Nucleus accumbens (tissue), 56 donors: ENCODE measurements at regions not wholly inside any gene's neighbourhood (a gene's known extent, or its start where the extent isn't known, plus 50 kb on each side); places are given as distances from the start of the nearest gene placed in this dataset.
"Not testable (repeated sequence)": the region's sequence is repeated elsewhere in the genome, so short reads cannot be mapped to it uniquely, and the experiment has no call there.

Experiments used
- DNase-seq, 56 donors: peaks; one replicate each; lab custom pipeline; 2025; lab: John Stamatoyannopoulos, UW

DNA sequence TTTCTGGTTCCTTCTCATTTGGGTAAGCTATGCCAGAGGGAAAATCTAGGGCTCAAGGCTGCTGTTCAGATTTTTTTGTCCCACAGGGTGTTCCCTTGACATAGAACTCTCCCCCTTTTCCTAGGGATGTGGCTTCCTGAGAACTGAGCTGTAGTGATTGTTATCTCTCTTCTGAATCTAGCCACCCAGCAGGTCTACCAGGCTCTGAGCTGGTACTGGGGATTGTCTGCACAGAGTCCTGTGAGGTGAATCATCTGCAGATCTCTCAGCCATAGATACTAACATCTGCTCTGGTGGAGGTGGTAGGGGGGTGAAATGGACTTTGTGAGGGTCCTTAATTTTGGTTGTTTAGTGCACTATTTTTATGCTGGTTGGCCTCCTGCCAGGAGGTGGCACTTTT lies 167.3 kb upstream of the PGR start:
- DNase-seq: no peak

DNA sequence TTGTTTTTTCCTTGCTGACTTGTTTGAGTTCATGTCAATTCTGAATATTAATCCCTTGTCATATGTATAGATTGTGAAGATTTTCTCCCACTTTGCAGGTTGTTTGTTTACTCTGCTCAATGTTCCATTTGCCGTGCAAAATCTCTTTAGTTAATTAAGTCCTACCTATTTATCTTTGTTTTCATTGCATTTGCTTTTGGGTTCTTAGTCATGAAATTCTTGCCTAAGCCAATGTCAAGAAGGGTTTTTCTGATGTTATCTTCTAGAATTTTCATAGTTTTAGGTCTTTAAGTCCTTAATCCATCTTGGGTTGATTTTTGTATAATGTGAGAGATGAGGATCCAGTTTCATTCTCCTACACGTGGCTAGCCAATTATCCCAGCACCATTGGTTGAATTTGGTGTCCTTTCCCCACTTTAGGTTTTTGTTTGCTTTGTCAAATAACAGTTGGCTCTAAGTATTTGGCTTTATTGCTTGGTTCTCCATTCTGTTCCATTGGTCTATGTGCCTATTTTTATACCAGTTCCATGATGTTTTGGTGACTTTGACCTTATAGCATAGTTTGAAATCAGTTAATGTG lies 163.1 kb upstream of the PGR start:
- no peak for DNase-seq

DNA sequence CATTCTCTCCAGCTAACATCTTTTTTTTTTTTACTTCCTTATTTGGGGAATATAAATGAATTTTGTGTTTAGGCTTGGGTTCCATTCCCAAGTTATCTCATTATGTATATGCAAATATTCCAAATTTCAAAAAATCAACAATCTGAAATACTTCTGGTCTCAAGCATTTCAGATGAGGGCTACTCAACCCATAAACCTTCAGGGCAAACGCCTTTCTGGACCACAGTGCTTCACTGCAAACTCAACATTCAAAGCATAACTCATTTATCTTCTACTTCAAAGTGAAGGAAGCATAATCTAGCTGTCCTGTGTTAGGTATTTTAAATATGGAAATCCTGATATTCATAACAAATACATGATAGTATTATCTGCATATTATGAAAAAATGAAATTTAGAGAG lies 161.7 kb upstream of the PGR start:
- no peak for DNase-seq

DNA sequence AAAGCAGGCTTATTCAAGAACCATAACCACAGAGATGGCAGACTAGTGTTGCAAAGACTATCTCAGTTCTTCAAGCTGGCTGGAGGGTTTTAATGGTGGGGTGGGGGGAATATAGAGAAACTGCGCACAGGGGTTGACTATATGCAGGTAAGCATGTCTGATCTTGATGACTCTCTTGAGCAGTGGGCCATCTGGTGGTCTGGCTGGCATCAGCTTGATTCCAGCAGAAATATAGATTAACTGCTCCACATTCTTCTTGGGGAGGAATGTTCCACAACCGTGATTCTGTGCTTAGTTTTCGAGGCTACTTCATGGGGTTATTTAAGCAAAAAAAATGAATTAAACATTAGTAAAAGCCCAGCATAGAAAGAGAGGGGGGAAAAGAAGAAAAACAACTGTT lies 158.8 kb upstream of the PGR start:
- no peak for DNase-seq

DNA sequence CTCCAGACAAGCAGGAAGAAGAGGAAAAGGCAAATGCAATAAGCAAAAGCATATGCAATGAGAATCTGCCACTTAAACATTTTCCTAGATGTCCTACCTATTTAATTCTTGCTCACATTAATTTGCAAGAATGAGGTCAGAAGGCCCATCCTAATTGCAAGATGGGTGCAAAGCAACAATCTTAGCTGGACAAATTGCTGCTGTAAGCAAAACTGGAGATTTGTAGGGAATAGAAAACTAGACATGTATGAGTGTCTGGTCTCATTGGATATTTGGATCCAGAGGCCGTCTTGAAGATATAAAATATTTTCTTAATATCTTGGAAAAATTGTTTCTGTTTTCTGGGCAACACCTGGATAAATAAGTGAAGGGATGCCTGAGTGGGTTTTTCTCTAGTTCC lies 150.1 kb upstream of the PGR start:
- DNase-seq: no peak

DNA sequence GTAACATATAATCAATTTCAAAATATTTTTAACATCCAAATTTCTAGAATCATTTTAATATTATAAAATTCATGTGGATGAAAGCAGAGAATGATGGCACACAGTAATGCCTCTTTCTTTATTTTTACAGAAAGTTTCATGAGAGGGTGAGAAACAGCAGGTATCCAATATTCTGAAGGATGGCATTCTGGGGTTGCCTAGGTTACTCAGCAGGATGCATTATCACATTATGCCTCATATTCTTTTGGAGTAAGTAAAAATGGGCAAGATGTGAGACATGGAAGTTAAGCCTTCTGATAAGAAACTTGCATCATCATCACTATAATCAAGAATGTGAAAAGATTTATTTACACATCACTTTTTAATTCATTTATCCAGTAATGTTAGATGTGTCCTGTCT lies 148.7 kb upstream of the PGR start:
- DNase-seq: no peak

DNA sequence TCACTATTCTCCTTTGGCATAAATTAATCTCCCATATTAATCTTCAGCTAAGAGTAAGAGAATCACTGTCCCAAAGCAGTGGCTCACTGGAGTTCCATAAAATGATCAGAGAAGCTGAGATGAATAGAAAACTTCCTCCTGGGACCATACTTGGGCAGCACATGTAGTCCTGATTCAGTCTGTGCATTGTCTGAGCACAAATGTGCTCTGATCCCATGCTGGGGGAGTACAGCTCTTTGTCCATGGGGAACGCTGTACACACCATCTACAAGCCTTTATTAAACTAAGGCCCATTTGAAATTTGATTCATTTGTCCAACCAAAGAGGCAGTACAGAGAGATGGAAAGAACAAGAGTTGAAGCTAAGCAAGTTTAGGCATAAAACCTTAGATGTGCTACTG lies 147.4 kb upstream of the PGR start:
- no peak for DNase-seq

DNA sequence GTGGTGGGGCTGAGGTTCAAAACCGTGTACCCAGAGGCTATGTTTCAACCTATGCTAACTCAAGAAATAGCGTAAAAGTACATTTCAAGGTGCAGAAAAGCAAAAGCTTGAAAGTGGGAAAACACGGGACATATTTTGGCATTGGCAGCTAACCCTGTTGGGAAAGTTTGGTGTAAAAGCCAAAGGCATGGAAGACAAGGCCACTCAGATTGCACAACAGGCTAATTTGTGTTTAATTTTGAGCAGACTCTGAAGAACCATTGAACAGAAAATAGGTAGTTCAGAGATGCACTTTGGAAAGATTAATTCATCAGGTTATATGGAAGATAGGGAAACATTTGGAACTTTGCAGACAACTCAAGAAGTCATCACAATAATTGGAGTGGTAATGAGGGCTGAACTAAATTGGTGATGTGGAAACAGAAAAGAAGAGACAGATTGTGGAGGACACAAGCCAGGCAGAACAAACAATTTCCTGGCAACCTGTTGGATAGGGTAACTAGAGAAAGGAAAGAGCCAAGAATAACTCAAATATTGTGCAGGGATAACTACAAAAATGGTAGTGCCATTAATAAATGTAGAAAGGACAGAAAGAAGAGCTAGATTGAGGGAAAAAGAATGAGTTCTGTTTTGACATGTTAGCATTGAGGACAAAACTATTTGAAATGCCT lies 140.5 kb upstream of the PGR start:
- DNase-seq: no peak

DNA sequence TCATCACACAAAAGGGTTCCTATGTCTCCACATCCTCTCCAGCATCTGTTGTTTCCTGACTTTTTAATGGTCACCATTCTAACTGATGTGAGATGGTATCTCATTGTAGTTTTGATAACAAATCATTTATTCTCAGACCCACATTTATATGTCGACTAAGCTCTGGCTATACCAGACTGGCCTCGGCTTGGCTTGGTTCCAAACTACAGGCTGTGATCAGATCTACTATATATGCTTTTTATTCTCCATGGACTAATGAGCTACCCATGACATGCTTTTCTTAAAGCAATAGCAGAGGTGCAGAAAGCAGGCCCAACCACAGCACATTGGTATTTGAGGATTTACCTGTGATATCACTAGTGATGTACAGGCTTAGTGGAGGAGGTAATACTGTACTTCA lies 139.8 kb upstream of the PGR start:
- no peak for DNase-seq

DNA sequence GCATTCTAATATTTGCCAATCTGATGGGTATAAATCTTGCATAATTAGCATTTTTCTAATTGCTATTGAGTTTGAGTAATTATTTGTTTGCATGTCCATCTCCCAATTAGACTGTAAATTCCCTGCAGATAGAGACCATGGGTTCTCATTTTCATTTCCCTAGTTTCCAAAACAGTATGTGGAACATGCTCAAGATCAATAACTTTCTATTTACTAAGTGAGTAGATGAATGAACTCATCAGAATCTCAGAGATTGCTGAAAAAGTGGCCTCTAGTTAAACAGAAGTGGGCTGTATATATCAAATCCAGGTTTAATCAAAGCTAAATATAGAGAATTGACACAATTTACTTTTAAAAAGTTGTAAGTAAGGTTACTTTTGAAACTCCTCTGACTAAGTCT lies 138.0 kb upstream of the PGR start:
- DNase-seq: no peak

DNA sequence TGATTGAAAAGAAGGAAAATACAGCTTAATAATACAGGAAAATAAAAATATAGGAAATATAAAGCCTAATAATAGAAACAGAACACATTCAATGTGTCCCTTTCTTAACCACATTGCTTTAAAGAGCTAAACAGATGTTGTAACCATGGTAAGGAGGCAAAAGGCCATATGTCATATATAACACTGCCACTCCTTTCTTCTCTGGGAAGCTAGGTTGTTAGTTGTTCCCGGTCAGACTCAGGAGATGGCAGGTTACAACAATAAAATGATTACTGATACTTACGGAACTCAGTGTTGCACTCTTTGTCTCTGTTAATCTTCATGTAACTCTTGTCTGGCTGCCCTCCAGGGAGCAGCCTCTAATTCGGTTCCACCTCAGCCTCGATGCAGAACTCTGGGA lies 134.7 kb upstream of the PGR start:
- no peak for DNase-seq

DNA sequence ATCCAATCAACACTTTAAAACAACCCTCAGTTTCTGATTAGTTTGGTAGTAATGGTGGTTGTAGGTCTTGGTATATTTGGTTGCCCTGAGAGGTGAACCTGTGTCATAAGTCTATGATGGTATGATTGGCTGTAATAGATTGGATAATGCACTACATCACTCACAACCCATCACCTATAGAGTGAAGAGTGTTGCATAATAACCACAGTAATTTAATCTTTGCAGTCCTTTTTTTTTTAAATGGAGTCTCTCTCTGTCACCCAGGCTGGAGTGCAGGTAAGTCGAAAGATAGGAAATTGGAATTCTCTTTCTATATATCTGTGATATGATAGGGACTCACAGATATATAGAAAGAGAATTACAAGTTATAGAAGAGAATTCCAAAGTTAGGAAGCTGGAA lies 133.4 kb upstream of the PGR start:
- DNase-seq: no peak

DNA sequence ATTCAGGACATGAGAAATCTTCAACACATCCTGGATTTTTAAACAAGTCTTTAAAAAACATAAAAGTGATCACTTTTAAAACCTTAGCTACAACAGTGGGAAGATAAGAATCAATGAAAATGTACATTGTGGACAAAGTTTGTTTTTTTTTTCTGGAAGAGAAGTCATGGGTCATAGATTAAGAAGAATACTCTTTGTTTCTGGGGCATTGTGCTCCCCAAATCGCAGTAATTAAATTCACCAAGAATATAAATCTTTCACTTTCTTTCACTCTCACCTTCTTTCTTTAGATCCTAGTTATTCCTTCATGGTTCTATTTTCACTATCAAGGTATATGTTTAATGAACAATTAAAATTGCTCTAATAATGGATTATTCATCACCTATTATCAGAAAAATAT lies 132.6 kb upstream of the PGR start:
- DNase-seq: no peak

DNA sequence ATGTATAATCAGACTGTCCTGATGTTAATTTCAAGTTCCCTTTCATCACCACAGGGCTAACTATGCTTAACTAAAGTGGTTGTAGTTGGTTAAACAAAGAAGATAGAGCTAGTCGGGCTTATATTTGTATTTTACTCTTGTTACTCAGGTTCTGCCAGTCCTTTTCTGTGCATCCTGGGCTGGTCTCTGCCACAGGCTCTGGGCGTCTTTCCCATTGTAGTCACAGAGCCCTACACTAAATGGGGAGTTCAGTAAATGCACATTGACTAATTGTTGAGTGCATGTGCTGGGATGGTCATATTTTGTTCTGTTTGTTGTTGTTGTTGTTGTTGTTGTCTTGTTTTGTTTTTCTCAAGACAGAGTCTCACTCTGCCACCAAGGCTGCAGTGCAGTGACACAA lies 125.4 kb upstream of the PGR start:
- no peak for DNase-seq

DNA sequence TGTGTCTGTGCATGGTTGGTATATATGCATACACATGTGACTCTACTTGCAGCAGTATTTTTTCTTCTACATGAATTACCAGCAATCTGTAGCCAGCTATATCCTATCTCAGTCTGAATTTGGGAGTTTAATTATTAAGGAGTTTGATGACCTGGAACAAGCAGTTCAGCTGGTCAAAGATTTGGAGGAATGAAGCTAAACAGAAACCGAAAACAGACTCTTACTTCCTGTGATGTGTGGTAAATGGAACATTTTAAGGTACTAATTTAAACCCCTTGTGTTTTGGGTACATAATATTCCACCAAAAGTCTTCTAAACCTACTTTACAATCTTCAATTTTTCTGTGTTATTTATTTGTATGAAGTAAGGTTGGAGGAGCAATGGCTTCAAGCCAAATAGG lies 124.4 kb upstream of the PGR start:
- DNase-seq: no peak

DNA sequence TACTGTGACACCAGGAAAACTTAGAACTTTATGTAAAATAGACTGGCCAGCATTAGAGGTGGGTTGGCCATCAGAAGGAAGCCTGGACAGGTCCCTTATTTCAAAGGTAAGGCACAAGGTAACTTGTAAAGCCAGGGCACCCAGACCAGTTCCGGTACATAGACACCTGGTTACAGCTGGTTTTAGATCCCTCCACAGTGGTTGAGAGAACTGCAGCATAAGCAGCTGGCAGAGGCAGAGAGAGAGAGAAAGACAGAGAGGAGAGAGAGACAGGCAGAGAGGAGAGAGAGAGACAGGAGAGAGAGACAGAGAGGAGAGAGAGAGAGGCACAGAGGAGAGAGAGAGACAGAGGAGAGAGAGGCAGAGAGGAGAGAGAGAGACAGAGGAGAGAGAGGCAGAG lies 116.0 kb upstream of the PGR start:
- not testable (repeated sequence) for DNase-seq

DNA sequence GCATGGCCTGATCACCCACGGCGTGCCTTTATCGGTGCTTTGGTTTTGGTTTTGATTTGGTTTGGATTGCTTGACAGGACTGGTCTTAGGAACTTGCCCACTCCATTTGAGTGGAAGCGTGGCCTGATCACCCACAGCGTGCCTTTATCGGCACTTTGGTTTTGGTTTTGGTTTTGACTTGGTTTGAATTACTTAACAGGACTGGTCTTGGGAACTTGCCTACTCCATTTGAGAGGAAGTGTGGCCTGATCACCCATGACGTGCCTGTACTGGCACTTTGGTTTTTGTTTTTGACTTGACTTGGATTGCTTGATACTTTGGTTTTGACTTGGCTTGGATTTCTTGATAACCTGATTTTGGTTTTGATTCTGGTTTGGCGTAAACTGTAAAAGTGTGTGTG lies 115.5 kb upstream of the PGR start:
- DNase-seq: not testable (repeated sequence)

DNA sequence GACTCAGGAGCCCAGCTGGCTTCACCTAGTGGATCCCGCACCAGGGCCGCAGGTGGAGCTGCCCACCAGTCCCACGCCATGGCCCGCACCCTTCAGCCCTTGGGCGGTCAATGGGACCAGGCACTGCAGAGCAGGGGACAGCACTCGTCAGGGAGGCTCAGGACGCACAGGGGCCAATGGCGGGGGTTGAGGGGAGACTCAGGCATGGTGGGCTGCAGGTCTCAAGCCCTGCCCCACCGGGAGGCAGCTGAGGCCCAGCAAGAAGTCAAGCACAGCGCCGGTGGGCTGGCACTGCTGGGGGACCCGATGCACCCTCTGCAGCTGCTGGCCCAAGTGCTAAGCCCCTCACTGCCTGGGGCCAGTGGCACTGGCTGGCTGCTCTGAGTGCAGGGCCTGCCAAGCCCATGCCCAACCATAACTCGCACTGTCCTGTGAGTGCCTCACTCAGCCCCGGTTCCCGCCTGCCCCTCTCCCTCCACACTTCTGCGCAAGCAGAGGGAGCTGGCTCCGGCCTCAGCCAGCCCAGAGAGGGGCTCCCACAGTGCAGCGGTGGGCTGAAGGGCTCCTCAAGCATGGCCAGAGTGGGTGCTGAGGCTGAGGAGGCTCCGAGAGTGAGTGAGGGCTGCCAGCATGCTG lies 111.7 kb upstream of the PGR start:
- DNase-seq: no peak

DNA sequence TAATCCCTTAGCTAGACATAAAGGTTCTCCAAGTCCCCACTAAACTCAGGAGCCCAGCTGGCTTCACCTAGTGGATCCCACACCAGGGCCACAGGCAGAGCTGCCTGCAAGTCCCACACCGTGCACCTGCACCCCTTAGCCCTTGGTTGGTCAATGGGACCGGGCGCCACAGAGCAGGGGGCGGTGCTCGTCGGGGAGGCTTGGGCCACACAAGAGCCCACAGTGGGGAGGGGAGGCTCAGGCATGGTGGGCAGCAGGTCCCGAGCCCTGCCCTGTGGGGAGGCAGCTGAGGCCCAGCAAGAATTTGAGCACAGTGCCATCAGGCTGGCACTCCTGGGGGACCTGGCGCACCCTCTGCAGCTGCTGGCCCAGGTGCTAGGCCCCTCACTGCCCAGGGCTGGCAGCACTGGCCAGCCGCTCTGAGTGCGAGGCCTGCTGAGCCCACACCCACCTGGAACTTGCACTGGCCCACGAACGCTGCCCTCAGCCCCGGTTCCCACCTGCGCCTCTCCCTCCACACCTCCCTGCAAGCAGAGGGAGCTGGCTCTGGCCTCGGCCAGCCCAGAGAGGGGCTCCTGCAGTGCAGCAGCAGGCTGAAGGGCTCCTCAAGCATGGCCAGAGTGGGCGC lies 101.7 kb upstream of the PGR start:
- DNase-seq: not testable (repeated sequence)

DNA sequence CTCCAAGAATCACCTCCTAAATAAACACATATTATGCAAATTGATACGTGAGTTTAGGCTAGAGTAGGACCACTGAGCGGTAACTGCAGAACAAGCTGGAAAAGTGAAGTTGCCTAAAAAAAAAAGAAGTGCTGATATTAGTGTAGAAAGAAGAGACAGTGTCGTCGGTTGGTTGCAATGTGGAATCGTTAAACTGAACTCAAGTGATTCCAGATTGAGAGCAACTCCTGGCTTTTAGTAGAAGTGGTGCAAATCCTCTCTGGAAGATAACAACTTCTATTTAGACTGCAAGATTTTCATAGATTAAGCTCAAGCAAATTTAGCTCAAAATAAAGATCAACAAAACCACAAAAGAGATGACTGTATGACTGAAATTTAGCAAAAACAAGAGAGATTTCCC lies 97.0 kb upstream of the PGR start:
- DNase-seq: no peak

DNA sequence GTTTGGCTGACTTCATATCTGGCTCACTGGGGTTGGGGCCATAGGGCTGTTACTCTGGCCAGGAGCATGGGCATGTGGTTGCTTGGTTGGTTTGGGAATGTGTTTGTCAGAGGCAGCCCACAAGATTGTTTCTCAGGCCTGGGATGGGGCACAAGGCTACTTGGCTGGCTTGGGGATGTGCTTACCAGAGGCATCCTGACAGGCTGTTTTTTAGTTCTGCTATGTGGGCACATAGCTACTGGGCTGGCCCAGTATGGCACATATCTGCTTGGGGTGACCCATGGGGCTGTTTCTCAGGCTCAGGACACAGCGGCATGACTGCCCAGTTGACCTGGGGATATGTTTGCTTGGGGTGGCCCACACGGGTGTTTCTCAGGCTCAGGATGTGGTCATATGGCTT lies 94.6 kb upstream of the PGR start:
- no peak for DNase-seq

DNA sequence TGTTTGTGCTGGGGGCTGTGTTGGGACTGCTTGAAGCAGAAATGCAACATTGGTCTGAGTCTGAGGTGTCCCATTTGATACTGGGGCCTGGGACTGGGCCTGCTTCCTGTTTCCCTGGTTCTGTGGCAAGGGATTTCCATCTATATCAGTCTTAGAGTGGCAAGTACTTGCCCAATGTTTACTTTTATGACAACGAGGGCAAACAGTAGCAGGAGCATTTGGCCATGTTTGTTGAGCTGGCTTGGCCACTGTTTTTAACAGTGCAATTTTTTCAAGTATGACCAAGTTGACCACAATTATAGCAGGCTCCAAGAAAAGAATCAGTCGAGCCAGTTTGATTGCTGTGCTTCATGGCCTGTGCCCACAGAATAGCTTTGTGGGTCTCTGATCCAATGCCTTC lies 88.5 kb upstream of the PGR start:
- not testable (repeated sequence) for DNase-seq
